Mesenchymal stem cell (in vitro differentiated cells and primary cell): ENCODE measurements at regions not wholly inside any gene's neighbourhood (a gene's known extent, or its start where the extent isn't known, plus 50 kb on each side); places are given as distances from the start of the nearest gene placed in this dataset.

Source experiments
- DNase-seq: peaks from one replicate; pipeline ENCODE4 v3.0.0-alpha.2; 2013
- H2AFZ ChIP-seq: one replicate; pipeline ENCODE4 v1.6.1; 2013; ENCODE audit warnings: low read depth, mild to moderate bottlenecking, control low read depth, inconsistent platforms, low read length, moderate library complexity
- H2AK5ac ChIP-seq: 2 replicates; pipeline ENCODE4 v1.6.1; 2013; ENCODE audit warnings: low read length, moderate library complexity, mild to moderate bottlenecking, inconsistent platforms; ENCODE audit not compliant: severe bottlenecking
- H2BK120ac ChIP-seq: one replicate; pipeline ENCODE4 v1.6.1; 2013; ENCODE audit warnings: low read depth, mild to moderate bottlenecking, inconsistent platforms, low read length, moderate library complexity
- H2BK12ac ChIP-seq, 2 experiments: one replicate each; pipeline ENCODE4 v1.6.1; 2013; ENCODE audit warnings: inconsistent platforms in 2 of 2, low read length in 2 of 2, mild to moderate bottlenecking in 2 of 2, moderate library complexity in 2 of 2, control low read depth in 1 of 2
- H2BK15ac ChIP-seq: one replicate; pipeline ENCODE4 v1.6.1; 2013; ENCODE audit warnings: mild to moderate bottlenecking, low read depth, inconsistent platforms; ENCODE audit not compliant: poor library complexity, severe bottlenecking
- H2BK5ac ChIP-seq: 2 replicates; pipeline ENCODE4 v1.6.1; 2013; ENCODE audit warnings: low read depth, mild to moderate bottlenecking, low read length, control low read depth, inconsistent platforms; ENCODE audit not compliant: poor library complexity, severe bottlenecking
- H3K14ac ChIP-seq, 2 experiments: one replicate each; pipeline ENCODE4 v1.6.1; 2013; ENCODE audit warnings: inconsistent platforms in 2 of 2, low read length in 2 of 2, control low read depth in 1 of 2, mild to moderate bottlenecking in 1 of 2, moderate library complexity in 1 of 2
- H3K18ac ChIP-seq, 2 experiments: one replicate each; pipeline ENCODE4 v1.6.1; 2013; ENCODE audit warnings: inconsistent platforms in 2 of 2, low read length in 2 of 2, control low read depth in 1 of 2, low read depth in 1 of 2, mild to moderate bottlenecking in 1 of 2
- H3K23ac ChIP-seq, 2 experiments: one replicate each; pipeline ENCODE4 v1.6.1; 2013; ENCODE audit warnings: inconsistent platforms in 2 of 2, low read length in 2 of 2, mild to moderate bottlenecking in 2 of 2, moderate library complexity in 2 of 2, control low read depth in 1 of 2
- H3K27ac ChIP-seq: 2 replicates; pipeline ENCODE4 v1.5.1; 2013; ENCODE audit warnings: mild to moderate bottlenecking, moderate library complexity, low read length, control low read depth, inconsistent platforms; ENCODE audit not compliant: poor library complexity, severe bottlenecking
- H3K27me3 ChIP-seq, 2 experiments: 2 replicates each; pipeline versions ENCODE4 v1.6.1 to v1.7.0; 2013; ENCODE audit warnings: low read length in 2 of 2, mild to moderate bottlenecking in 2 of 2, moderate library complexity in 2 of 2, control low read depth in 1 of 2, inconsistent platforms in 1 of 2; ENCODE audit not compliant: control insufficient read depth in 1 of 2, insufficient read depth in 1 of 2
- H3K36me3 ChIP-seq, 2 experiments: 2 replicates each; pipeline versions ENCODE4 v1.6.1 to v1.7.0; 2013; ENCODE audit warnings: low read length in 2 of 2, control low read depth in 1 of 2, inconsistent platforms in 1 of 2, low read depth in 1 of 2, mild to moderate bottlenecking in 1 of 2; ENCODE audit not compliant: insufficient read depth in 2 of 2, control insufficient read depth in 1 of 2
- H3K4ac ChIP-seq, 2 experiments: one replicate each; pipeline ENCODE4 v1.6.1; 2013; ENCODE audit warnings: inconsistent platforms in 2 of 2, low read length in 2 of 2, mild to moderate bottlenecking in 2 of 2, moderate library complexity in 2 of 2, control low read depth in 1 of 2, low read depth in 1 of 2
- H3K4me1 ChIP-seq: 2 replicates; pipeline ENCODE4 v1.6.1; 2013; ENCODE audit warnings: low read depth, low read length, control low read depth; ENCODE audit not compliant: control insufficient read depth, insufficient read depth
- H3K4me2 ChIP-seq: 2 replicates; pipeline ENCODE4 v1.6.1; 2013; ENCODE audit warnings: low read length, mild to moderate bottlenecking, inconsistent platforms; ENCODE audit not compliant: poor library complexity, severe bottlenecking
- H3K4me3 ChIP-seq, 2 experiments: 2 replicates each; pipeline versions ENCODE4 v1.5.1 to v1.7.0; 2013; ENCODE audit warnings: low read length in 2 of 2, mild to moderate bottlenecking in 2 of 2, control low read depth in 1 of 2, low read depth in 1 of 2; ENCODE audit not compliant: insufficient read depth in 1 of 2
- H3K79me1 ChIP-seq: replicated peaks from 2 replicates; pipeline ENCODE4 v1.6.1; 2013; ENCODE audit warnings: mild to moderate bottlenecking, control low read depth, low read length, inconsistent platforms; ENCODE audit not compliant: poor library complexity, severe bottlenecking
- H3K9ac ChIP-seq: 2 replicates; pipeline ENCODE4 v1.7.0; 2013; ENCODE audit warnings: mild to moderate bottlenecking, low read length, moderate library complexity
- H3K9me3 ChIP-seq: 2 replicates; pipeline ENCODE4 v1.7.0; 2013; ENCODE audit warnings: mild to moderate bottlenecking, low read length; ENCODE audit not compliant: control insufficient read depth
- H4K8ac ChIP-seq: one replicate; pipeline ENCODE4 v1.6.1; 2013; ENCODE audit warnings: inconsistent platforms, mild to moderate bottlenecking, low read length, moderate library complexity
- H4K91ac ChIP-seq: one replicate; pipeline ENCODE4 v1.6.1; 2013; ENCODE audit warnings: mild to moderate bottlenecking, low read length, inconsistent platforms
- WGBS: methylation state at CpG from one replicate; pipeline ENCODE4 v1.1.7; 2013; ENCODE audit warnings: mixed read lengths; 5-methylcytosine and 5-hydroxymethylcytosine counted together

DNA sequence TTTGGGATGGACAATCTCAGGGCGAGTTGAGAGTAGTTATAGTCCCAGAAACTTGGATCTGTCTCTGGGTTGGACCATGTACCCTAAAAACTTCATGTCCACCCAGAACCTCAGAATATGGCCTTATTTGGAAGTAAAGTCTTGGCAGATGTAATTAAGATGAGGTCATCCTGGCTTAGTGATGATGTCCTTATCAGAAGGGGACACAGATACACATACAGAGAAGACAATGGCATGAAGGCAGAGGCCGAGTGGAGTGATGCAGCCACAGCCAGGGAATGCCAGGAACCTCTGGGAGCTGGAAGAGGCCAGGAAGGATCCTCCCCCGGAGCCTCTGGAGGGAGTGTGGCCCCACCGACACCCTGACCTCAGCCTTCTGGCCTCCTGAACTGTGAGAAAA, 61.2 kb upstream of the STX18 start:
- no peak overlapping the region for H3K23ac ChIP-seq
- H3K79me1 ChIP-seq = no peaks in the 10 kb centered on the region

DNA sequence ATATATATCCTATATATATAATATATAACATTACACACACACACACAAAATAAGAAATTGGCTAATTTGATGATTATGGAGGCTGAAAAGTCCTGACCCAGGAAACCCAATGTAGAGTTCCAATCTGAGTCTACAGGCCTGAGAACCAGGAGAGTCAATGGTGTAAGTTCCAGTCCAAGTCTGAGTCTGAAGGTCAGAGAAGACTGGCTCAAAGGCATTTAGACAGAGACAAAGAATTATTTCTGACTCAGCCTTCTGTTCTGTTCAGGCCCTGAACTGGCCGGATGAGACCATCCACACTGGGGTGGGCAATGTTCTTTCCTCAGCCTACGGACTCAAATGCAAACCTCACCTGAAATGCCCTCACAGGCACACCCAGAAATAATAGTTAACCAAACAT, 60.6 kb upstream of the STX18 start:
- Histone ChIP-seq H2BK12ac (no peak overlapping the region), H2AFZ (no peak overlapping the region), H3K79me1 (no peaks in the 10 kb centered on the region), H3K4me1 (no peaks in the 10 kb centered on the region), H2AK5ac (no peak overlapping the region), H2BK15ac (no peak overlapping the region), H3K27ac (no peak overlapping the region), H2BK120ac (no peak overlapping the region), H3K4ac (no peak overlapping the region), H3K14ac (no peak overlapping the region), H3K9me3 (no peaks in the 10 kb centered on the region), H3K23ac (no peak overlapping the region), H4K8ac (no peak overlapping the region), H3K18ac (no peak overlapping the region), H3K27me3 (no peaks in the 10 kb centered on the region), H3K4me3 (no peak overlapping the region), H3K4me2 (no peak overlapping the region), H3K36me3 (no peaks in the 10 kb centered on the region), H2BK5ac (no peak overlapping the region), H3K9ac (no peak overlapping the region), H4K91ac (no peak overlapping the region)
- DNase-seq = no peak
- 79% methylated on average over 2 of the region's 2 CpGs for WGBS

More for the DNA sequence above, 61.2 kb upstream of the STX18 start:
- no peak overlapping the region for H4K91ac ChIP-seq
- H3K36me3 ChIP-seq = no peaks in the 10 kb centered on the region
- no peak overlapping the region for H2AK5ac ChIP-seq
- H3K27ac ChIP-seq = no peak overlapping the region
- no peaks in the 10 kb centered on the region for H3K27me3 ChIP-seq
- no peak overlapping the region for H3K4ac ChIP-seq
- H3K14ac ChIP-seq = no peak overlapping the region
- no peak overlapping the region for H2AFZ ChIP-seq
- H2BK12ac ChIP-seq = no peak overlapping the region
- no peak overlapping the region for H2BK5ac ChIP-seq
- no peak overlapping the region for H2BK120ac ChIP-seq
- 80% methylated on average over 4 of the region's 4 CpGs for WGBS
- H3K9ac ChIP-seq = no peak overlapping the region
- no peaks in the 10 kb centered on the region for H3K4me1 ChIP-seq
- no peak overlapping the region for H2BK15ac ChIP-seq
- no peak overlapping the region for H3K4me2 ChIP-seq
- H4K8ac ChIP-seq = no peak overlapping the region
- no peak for DNase-seq
- H3K4me3 ChIP-seq = no peak overlapping the region
- H3K18ac ChIP-seq = no peak overlapping the region
- no peaks in the 10 kb centered on the region for H3K9me3 ChIP-seq

DNA sequence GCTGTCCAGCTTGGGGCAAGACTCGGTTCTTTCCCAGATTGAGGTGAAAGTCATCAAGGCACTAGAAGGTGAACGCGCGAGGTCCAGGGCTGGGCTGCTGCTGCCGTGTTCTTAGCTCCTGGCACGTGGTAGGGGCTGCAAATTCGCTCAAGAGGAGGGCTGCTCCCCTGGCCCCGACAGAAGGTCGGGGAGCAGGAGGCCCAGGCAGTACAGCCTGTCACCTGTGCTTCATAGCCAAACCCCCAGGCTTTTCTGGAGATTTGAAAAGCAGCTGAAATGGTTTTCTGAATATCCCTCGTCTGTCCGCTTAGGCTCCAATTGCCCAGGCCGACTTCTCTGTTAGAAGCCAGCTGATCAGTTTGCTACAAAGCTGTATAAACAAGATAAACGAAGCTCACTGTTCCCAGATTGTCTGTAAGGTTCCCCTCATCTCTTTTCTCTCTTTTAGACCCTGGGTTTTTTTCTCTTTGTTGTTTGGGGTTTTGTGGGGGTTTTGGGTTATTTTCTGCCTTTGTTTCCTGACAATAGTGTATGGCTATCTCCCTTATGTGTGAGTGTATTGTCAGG, 60.0 kb upstream of the STX18 start:
- no peaks in the 10 kb centered on the region for H3K79me1 ChIP-seq
- no peak overlapping the region for H3K9ac ChIP-seq
- no peak overlapping the region for H2AK5ac ChIP-seq
- no peaks in the 10 kb centered on the region for H3K36me3 ChIP-seq
- no peak overlapping the region for H3K14ac ChIP-seq
- H2BK5ac ChIP-seq = no peak overlapping the region
- H2BK15ac ChIP-seq = no peak overlapping the region
- no peak overlapping the region for H3K18ac ChIP-seq
- H3K4me1 ChIP-seq = no peaks in the 10 kb centered on the region
- DNase-seq = no peak
- no peak overlapping the region for H2AFZ ChIP-seq
- no peak overlapping the region for H3K4me3 ChIP-seq
- no peak overlapping the region for H4K8ac ChIP-seq
- no peak overlapping the region for H4K91ac ChIP-seq
- 91% methylated on average over 12 of the region's 13 CpGs for WGBS
- H2BK120ac ChIP-seq = no peak overlapping the region
- H3K9me3 ChIP-seq = no peaks in the 10 kb centered on the region
- H2BK12ac ChIP-seq = peak overlapping the region in 1 of 2 experiments; percentile 10
- no peak overlapping the region for H3K23ac ChIP-seq
- no peak overlapping the region for H3K27ac ChIP-seq
- no peak overlapping the region for H3K4ac ChIP-seq
- no peak overlapping the region for H3K4me2 ChIP-seq
- H3K27me3 ChIP-seq = no peaks in the 10 kb centered on the region

DNA sequence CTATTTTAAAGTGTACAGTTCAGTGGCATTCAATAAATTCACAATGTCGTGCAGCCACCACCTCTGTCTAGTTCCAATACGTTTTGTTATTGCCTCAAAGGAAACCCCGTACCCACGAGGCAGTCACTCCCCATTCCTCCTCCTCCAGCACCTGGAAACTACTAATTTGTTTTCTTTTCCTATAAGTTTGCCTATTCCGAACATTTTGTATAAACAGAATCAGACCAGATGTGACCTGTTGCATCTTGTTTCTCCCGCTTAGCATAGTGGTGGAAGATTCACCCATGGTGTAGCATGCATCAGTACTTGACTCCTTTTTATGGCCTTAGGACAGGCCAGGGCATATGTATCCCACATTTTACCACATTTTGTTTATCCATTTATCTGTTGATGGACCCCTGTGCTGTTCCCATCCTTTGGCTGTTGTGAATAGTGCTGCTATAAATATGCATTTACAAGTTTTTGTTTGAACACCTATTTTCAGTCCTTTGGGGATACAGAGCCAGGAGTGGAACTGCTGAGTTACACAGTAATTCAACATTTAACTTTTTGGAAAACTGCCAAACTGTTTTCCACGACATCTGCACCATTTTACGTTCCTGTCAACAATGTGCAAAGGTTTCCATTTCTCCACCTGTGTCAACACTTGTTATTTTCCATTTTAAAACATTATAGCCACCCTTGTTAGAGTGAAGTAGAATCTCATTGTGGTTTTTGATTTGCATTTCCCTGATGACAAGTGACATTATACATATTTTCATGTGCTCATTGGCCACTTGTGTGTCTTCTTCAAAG, 57.8 kb upstream of the STX18 start:
- Histone ChIP-seq H3K18ac (no peak overlapping the region), H2BK15ac (no peak overlapping the region), H2AFZ (no peak overlapping the region), H3K4me3 (no peak overlapping the region), H3K27me3 (no peaks in the 10 kb centered on the region), H2BK5ac (no peak overlapping the region), H3K9ac (no peak overlapping the region), H3K14ac (no peak overlapping the region), H3K4me2 (no peak overlapping the region), H3K4me1 (no peaks in the 10 kb centered on the region), H2BK12ac (no peak overlapping the region), H3K4ac (no peak overlapping the region), H2AK5ac (no peak overlapping the region), H3K9me3 (peaks cover 12% of the 10 kb centered on the region), H3K36me3 (no peaks in the 10 kb centered on the region), H3K23ac (no peak overlapping the region), H4K8ac (no peak overlapping the region), H3K27ac (no peak overlapping the region), H2BK120ac (no peak overlapping the region), H3K79me1 (no peaks in the 10 kb centered on the region), H4K91ac (no peak overlapping the region)
- 72% methylated on average over 7 of the region's 8 CpGs for WGBS
- DNase-seq = no peak
